ENCODE measurements at regions not wholly inside any gene's neighbourhood (a gene's known extent, or its start where the extent isn't known, plus 50 kb on each side); places are given as distances from the start of the nearest gene placed in this dataset.

- no peak overlapping the region for H3K27ac Mint-ChIP-seq
- no peaks in the 10 kb centered on the region for H3K36me3 Mint-ChIP-seq (ENCODE audit: low read depth)
- DNase-seq (ENCODE audit: low spot score) = no peak
- intact Hi-C loops (cut with micrococcal nuclease) = loop anchor here (1.0 to 10.0 kb wide), 2 partner anchors 156 to 522 kb away; no protein-coding TSS in a partner anchor
- H3K9me3 Mint-ChIP-seq = no peaks in the 10 kb centered on the region
- H3K4me3 Mint-ChIP-seq = no peak overlapping the region
- peaks cover 5% of the 10 kb centered on the region for H3K27me3 Mint-ChIP-seq (ENCODE audit: insufficient read depth)
- no peaks in the 10 kb centered on the region for H3K4me1 Mint-ChIP-seq (ENCODE audit: low read depth)
Observed at GRCh38 chr1:70528590-70529333, 117.7 kb downstream of the CTH start.

GRCh38 chr1:70536708-70537366 lies 125.8 kb downstream of the CTH start:
- Mint-ChIP-seq H3K4me3 (no peak overlapping the region), H3K27me3 (ENCODE audit: insufficient read depth) (peaks cover 6% of the 10 kb centered on the region), H3K4me1 (ENCODE audit: low read depth) (no peaks in the 10 kb centered on the region), H3K27ac (no peak overlapping the region), H3K9me3 (no peaks in the 10 kb centered on the region), H3K36me3 (ENCODE audit: low read depth) (no peaks in the 10 kb centered on the region)
- no peak for DNase-seq (ENCODE audit: low spot score)
- intact Hi-C loops (cut with micrococcal nuclease) = no loop called here

DNA sequence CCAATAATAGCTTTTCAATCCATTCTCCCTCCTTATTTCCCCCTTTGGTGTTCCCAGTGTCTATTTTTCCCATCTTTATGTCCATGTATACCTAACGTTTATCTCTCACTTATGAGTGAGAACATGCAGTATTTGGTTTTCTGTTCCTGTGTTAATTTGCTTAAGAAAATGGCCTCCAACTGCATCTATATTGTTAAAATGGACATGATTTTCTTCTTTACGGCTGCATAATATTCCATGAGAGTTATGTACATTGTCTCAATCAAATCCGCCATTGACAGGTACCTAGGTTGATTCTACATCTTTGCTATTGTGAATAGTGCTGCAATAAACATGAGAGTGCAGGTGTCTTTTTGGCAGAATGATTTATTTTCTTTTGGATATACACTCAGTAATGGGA lies 126.7 kb downstream of the CTH start:
- H3K4me1 Mint-ChIP-seq (ENCODE audit: low read depth) = no peaks in the 10 kb centered on the region
- H3K27me3 Mint-ChIP-seq (ENCODE audit: insufficient read depth) = peaks cover 6% of the 10 kb centered on the region
- H3K27ac Mint-ChIP-seq = no peak overlapping the region
- no peaks in the 10 kb centered on the region for H3K9me3 Mint-ChIP-seq
- no peak for DNase-seq (ENCODE audit: low spot score)
- intact Hi-C loops (cut with micrococcal nuclease) = no loop called here
- no peak overlapping the region for H3K4me3 Mint-ChIP-seq
- no peaks in the 10 kb centered on the region for H3K36me3 Mint-ChIP-seq (ENCODE audit: low read depth)

DNA sequence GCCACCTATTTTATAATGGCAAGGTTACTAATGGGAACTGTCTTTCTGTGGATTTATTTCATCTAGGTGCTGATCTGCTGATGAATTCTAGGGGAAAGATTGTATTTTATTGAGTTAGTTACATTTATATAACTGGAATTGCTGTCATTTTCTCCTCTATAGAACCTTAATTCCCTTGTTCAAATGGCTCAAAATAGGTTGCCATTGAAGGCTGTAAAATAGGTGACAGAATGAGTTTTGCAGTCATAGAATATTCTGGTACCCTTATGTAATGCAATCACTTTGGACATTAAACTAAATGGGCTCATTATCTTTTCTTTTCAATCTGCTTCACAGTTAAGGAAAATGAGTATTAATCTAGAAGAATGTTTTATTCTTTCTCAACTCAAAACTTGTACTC lies 131.0 kb downstream of the CTH start:
- H3K27me3 Mint-ChIP-seq (ENCODE audit: insufficient read depth) = peaks cover 6% of the 10 kb centered on the region
- no peak overlapping the region for H3K27ac Mint-ChIP-seq
- intact Hi-C loops (cut with micrococcal nuclease) = no loop called here
- no peak for DNase-seq (ENCODE audit: low spot score)
- H3K4me3 Mint-ChIP-seq = no peak overlapping the region
- H3K4me1 Mint-ChIP-seq (ENCODE audit: low read depth) = no peaks in the 10 kb centered on the region
- no peaks in the 10 kb centered on the region for H3K9me3 Mint-ChIP-seq
- no peaks in the 10 kb centered on the region for H3K36me3 Mint-ChIP-seq (ENCODE audit: low read depth)

- no peaks in the 10 kb centered on the region for H3K4me1 Mint-ChIP-seq (ENCODE audit: low read depth)
- H3K27ac Mint-ChIP-seq = no peak overlapping the region
- intact Hi-C loops (cut with micrococcal nuclease) = no loop called here
Observed at GRCh38 chr1:70542856-70543255, 131.8 kb downstream of the CTH start.

DNA sequence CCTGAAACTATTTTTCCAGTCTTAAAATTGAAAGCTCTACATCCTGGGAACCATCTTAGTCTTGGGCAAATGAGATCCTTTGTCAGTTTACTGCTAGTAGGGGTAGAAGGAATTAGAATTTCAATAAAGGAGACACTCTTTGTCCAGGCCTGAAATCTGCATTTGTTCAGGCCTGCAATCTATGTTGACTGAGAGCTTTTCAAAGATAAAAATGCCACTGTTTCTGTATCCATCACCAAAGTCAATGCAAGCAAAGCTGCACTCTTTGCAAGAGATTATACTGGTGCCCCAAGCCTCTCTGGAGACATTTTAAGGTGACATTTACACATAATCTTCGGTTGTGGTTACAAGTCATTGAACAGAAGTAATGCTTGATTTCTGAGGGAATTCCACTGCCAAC lies 135.7 kb downstream of the CTH start:
- no peak overlapping the region for H3K4me3 Mint-ChIP-seq
- H3K9me3 Mint-ChIP-seq = no peaks in the 10 kb centered on the region
- H3K27ac Mint-ChIP-seq = no peak overlapping the region
- no peaks in the 10 kb centered on the region for H3K36me3 Mint-ChIP-seq (ENCODE audit: low read depth)
- no peak for DNase-seq (ENCODE audit: low spot score)
- H3K27me3 Mint-ChIP-seq (ENCODE audit: insufficient read depth) = peaks cover 2% of the 10 kb centered on the region
- intact Hi-C loops (cut with micrococcal nuclease) = no loop called here
- H3K4me1 Mint-ChIP-seq (ENCODE audit: low read depth) = no peaks in the 10 kb centered on the region

More at GRCh38 chr1:70542856-70543255, 131.8 kb downstream of the CTH start:
- H3K36me3 Mint-ChIP-seq (ENCODE audit: low read depth) = no peaks in the 10 kb centered on the region
- H3K4me3 Mint-ChIP-seq = no peak overlapping the region
- no peaks in the 10 kb centered on the region for H3K9me3 Mint-ChIP-seq
- DNase-seq (ENCODE audit: low spot score) = no peak
- peaks cover 6% of the 10 kb centered on the region for H3K27me3 Mint-ChIP-seq (ENCODE audit: insufficient read depth)

DNA sequence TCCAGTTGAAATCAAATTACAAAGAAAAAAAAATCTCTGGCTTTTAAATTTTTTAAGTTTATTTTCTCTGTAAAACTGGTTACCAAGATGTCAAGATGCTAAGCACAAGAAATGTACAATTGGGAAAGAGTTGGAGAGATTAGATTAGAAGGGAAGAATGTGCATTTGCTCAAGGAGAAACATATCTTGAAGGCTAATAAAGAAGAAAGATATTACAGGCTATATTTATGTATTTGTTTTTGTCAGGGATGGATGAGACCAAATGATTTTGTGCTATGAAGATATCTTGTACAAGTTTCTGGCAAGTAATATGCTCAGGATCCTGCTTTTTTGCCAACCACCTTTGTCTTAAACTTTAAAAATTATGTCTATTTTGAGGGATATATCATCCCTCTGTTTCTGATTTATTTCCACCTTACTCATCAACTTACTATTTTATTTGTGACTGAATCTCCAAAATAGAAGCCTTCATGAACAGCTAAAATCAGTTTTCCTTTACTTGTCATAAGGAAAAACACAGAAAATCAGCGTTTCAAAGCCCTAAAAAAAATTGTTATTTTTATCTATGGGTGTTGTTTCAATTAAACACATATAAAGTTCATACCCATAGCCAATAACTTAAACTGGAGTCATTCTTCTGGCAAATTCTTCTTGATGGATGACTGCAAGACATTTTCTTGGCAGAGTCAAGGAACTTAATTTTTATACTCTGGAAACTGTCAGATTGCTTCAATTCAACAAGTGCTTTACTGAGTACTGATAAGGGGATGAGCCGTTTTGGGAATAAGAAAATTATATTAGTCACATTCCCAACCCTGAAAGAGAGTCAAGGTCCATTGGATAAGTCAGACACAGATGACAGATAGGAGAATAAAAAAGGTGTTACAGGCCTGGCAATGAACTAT lies 141.8 kb downstream of the CTH start:
- intact Hi-C loops (cut with micrococcal nuclease) = no loop called here
- no peak overlapping the region for H3K4me3 Mint-ChIP-seq
- no peaks in the 10 kb centered on the region for H3K9me3 Mint-ChIP-seq
- no peak for DNase-seq (ENCODE audit: low spot score)
- H3K27ac Mint-ChIP-seq = no peak overlapping the region
- H3K27me3 Mint-ChIP-seq (ENCODE audit: insufficient read depth) = peaks cover 4% of the 10 kb centered on the region
- H3K4me1 Mint-ChIP-seq (ENCODE audit: low read depth) = no peaks in the 10 kb centered on the region
- H3K36me3 Mint-ChIP-seq (ENCODE audit: low read depth) = no peaks in the 10 kb centered on the region

DNA sequence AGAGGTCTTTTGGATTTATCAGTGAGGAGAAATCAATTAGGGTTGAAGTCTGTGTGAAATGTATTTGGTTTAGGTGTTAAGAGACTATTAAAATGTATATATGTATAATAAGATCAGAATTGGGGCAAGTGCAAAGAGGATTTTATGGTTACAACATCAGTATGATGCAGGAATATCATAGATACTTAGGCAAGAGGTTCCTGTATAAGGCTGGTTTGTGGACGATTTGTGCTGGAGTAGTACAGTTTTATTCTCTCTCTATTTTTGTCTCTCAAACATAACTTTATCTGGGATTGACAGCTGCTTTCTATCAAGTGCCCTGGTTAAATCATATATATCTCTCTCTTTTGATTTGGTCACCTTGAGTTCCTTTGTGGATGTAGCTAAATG lies 142.5 kb downstream of the CTH start:
- H3K27ac Mint-ChIP-seq = no peak overlapping the region
- H3K36me3 Mint-ChIP-seq (ENCODE audit: low read depth) = no peaks in the 10 kb centered on the region
- H3K27me3 Mint-ChIP-seq (ENCODE audit: insufficient read depth) = peaks cover 4% of the 10 kb centered on the region
- H3K4me1 Mint-ChIP-seq (ENCODE audit: low read depth) = no peaks in the 10 kb centered on the region
- intact Hi-C loops (cut with micrococcal nuclease) = no loop called here
- DNase-seq (ENCODE audit: low spot score) = no peak
- no peak overlapping the region for H3K4me3 Mint-ChIP-seq
- H3K9me3 Mint-ChIP-seq = no peaks in the 10 kb centered on the region

GRCh38 chr1:70554341-70554740 lies 143.3 kb downstream of the CTH start:
- Mint-ChIP-seq H3K27ac (no peak overlapping the region), H3K4me3 (no peak overlapping the region), H3K27me3 (ENCODE audit: insufficient read depth) (peaks cover 4% of the 10 kb centered on the region), H3K9me3 (no peaks in the 10 kb centered on the region), H3K36me3 (ENCODE audit: low read depth) (no peaks in the 10 kb centered on the region), H3K4me1 (ENCODE audit: low read depth) (no peaks in the 10 kb centered on the region)
- DNase-seq (ENCODE audit: low spot score) = no peak
- intact Hi-C loops (cut with micrococcal nuclease) = no loop called here

DNA sequence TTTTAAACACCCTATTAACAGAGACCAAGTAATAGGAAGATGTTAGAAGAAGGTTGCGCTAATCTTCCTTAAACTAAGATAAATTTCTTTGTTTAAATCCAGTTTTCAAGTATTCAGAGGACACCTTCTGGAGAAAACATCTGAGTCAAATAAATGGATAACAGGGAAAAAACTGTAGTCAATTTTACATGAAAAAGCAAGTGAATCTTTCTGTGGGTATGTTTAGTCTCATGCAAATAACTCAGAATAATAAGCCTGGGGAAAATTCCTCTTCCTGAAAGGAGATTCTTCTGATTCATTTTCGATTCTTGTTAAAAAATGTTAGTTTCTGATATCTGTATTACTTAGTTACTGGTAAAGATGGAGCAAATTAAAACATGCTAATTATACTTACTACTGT lies 145.5 kb downstream of the CTH start:
- DNase-seq (ENCODE audit: low spot score) = no peak
- Mint-ChIP-seq H3K27ac (no peak overlapping the region), H3K36me3 (ENCODE audit: low read depth) (no peaks in the 10 kb centered on the region), H3K9me3 (no peaks in the 10 kb centered on the region), H3K27me3 (ENCODE audit: insufficient read depth) (peaks cover 4% of the 10 kb centered on the region), H3K4me3 (no peak overlapping the region), H3K4me1 (ENCODE audit: low read depth) (no peaks in the 10 kb centered on the region)
- intact Hi-C loops (cut with micrococcal nuclease) = no loop called here

DNA sequence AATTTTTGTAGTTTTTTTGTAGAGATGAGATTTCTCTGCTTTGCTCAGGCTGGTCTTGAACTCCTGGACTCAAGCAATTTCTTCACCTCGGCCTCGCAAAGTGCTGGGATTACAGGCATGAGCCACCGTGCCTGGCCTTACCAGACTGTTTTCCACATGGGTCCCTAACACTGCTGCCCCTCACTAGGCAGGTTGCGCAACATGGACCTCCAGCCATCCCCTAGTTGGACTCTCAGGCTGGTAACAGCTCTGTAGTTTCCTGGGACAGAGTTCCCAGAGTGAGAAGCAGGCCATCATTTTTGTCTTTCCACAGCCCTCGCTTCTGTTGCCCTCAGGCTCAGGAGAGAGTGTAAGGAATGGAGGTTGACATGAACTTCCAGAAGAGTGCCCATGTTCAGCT lies 156.1 kb downstream of the CTH start:
- Mint-ChIP-seq H3K36me3 (ENCODE audit: low read depth) (no peaks in the 10 kb centered on the region), H3K27ac (no peak overlapping the region), H3K4me3 (no peak overlapping the region), H3K4me1 (ENCODE audit: low read depth) (no peaks in the 10 kb centered on the region), H3K27me3 (ENCODE audit: insufficient read depth) (peaks cover 4% of the 10 kb centered on the region), H3K9me3 (no peaks in the 10 kb centered on the region)
- no peak for DNase-seq (ENCODE audit: low spot score)
- intact Hi-C loops (cut with micrococcal nuclease) = no loop called here

GRCh38 chr1:70571191-70571590 lies 160.1 kb downstream of the CTH start:
- Mint-ChIP-seq H3K4me1 (ENCODE audit: low read depth) (no peaks in the 10 kb centered on the region), H3K4me3 (no peak overlapping the region), H3K27me3 (ENCODE audit: insufficient read depth) (no peaks in the 10 kb centered on the region), H3K36me3 (ENCODE audit: low read depth) (no peaks in the 10 kb centered on the region), H3K27ac (no peak overlapping the region), H3K9me3 (no peaks in the 10 kb centered on the region)
- intact Hi-C loops (cut with micrococcal nuclease) = no loop called here
- DNase-seq (ENCODE audit: low spot score) = no peak

DNA sequence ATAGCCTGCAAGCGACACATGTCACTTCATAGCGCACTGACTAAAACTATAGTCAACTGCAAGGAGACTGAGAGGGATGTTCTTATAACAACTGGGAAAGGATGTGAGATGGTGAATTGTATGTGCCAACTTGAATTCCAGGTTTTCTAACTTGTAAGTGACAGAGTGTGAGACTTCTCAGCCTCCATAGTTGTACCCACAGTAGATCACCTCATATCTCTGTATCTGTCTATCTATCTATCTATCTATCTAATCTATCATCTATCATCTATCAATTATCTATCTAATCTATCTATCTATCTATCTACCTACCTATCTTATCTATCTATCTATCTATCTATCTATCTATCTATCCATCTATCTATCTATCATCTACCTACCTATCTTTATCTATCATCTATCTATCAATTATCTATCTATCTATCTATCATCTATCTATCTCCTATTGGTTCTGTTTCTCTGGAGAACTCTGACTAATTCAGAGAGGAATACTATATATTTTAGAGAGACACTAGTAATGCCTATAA lies 162.3 kb downstream of the CTH start:
- DNase-seq (ENCODE audit: low spot score) = no peak
- Mint-ChIP-seq H3K36me3 (ENCODE audit: low read depth) (no peaks in the 10 kb centered on the region), H3K27ac (no peak overlapping the region), H3K4me1 (ENCODE audit: low read depth) (no peaks in the 10 kb centered on the region), H3K27me3 (ENCODE audit: insufficient read depth) (no peaks in the 10 kb centered on the region), H3K4me3 (no peak overlapping the region), H3K9me3 (no peaks in the 10 kb centered on the region)
- intact Hi-C loops (cut with micrococcal nuclease) = no loop called here
